ENCODE measurements at regions not wholly inside any gene's neighbourhood (a gene's known extent, or its start where the extent isn't known, plus 50 kb on each side); places are given as distances from the start of the nearest gene placed in this dataset.

DNA sequence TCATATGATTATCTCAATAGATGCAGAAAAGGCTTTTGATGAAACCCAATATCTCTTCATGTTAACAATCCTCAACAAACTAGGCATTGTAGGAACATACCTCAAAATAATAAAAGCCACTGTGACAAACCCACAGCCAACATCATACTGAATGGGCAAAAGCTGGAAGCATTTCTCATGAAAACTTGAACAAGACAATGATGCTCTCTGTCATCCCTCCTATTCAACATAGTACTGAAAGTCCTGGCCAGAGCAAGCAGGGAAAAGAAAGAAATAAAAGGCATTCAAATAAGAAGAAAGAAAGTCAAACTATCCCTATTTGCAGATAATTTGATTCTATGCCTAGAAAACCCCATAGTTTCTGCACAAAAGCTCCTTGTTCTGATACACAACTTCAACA lies 999.2 kb upstream of the GOT2 start:
- ATAC-seq (no peak), FAIRE-seq (no peak), DNase-seq (ENCODE audit: low spot score) (no peak)
- in situ Hi-C loops (cut with HindIII; ENCODE audit: extremely low pct_ligation_motif_present, low pct_unique_long_range_greater_than_20kb) (no loop called here), intact Hi-C loops (cut with micrococcal nuclease; ENCODE audit: unreplicated experiment) (no loop called here)
- Histone ChIP-seq H3K79me2 (ENCODE audit: insufficient read depth, low read length) (no peaks in the 10 kb centered on the region), H3K9ac (ENCODE audit: insufficient read depth, low read depth, low read length) (no peak overlapping the region), H3K4me3 (replicated peaks in 1 of 3; ENCODE audit: insufficient read depth in 1 of 3, low read depth in 2 of 3, low read length in 3 of 3) (no peak overlapping the region), H3K4me2 (ENCODE audit: low read depth, low read length) (no peak overlapping the region), H2AFZ (ENCODE audit: low read length) (no peak overlapping the region), H3K4me1 (ENCODE audit: insufficient read depth, low read length) (no peaks in the 10 kb centered on the region), H3K9me3 (ENCODE audit: low read length) (peaks cover 86% of the 10 kb centered on the region), H4K20me1 (ENCODE audit: insufficient read depth, low read length) (no peaks in the 10 kb centered on the region), H3K36me3 (replicated peaks in 1 of 2; ENCODE audit: control insufficient read depth in 1 of 2, insufficient read depth in 2 of 2, low read length in 2 of 2) (no peaks in the 10 kb centered on the region), H3K27ac (ENCODE audit: extremely low read length, insufficient read depth, low read length) (no peak overlapping the region), H3K27me3 (ENCODE audit: control insufficient read depth in 1 of 2, insufficient read depth in 2 of 2, low read length in 2 of 2) (no peaks in the 10 kb centered on the region)
- no TSS peak for BruUV-seq (replicated peaks)
- TF ChIP-seq MEF2D (CRISPR knock-in tag; IDR thresholded peaks at IDR 0.05) (no peak), ZNF251 (CRISPR knock-in tag; IDR thresholded peaks at IDR 0.05) (no peak), NFKBIZ (CRISPR knock-in tag; IDR thresholded peaks at IDR 0.05) (no peak), ZNF652 (CRISPR knock-in tag; IDR thresholded peaks at IDR 0.05; ENCODE audit: borderline replicate concordance, low read depth) (no peak), ZNF274 (CRISPR knock-in tag; IDR thresholded peaks at IDR 0.05) (no peak), ZNF577 (CRISPR knock-in tag; IDR thresholded peaks at IDR 0.05; ENCODE audit: borderline replicate concordance, low read depth) (no peak), ZNF619 (CRISPR knock-in tag; IDR thresholded peaks at IDR 0.05) (no peak), MYC (CRISPR knock-in tag; IDR thresholded peaks at IDR 0.05; ENCODE audit: borderline replicate concordance) (no peak), FOXP1 (IDR thresholded peaks at IDR 0.05) (no peak), FOXP1 (CRISPR knock-in tag; IDR thresholded peaks at IDR 0.05) (no peak), MTA1 (CRISPR knock-in tag; IDR thresholded peaks at IDR 0.05; ENCODE audit: borderline replicate concordance) (no peak), ZNF101 (CRISPR knock-in tag; IDR thresholded peaks at IDR 0.05; ENCODE audit: borderline replicate concordance, low read depth) (no peak), ZNF629 (CRISPR knock-in tag; conservative IDR thresholded peaks at IDR 0.05) (no peak), ATAD3A (CRISPR knock-in tag; IDR thresholded peaks at IDR 0.05) (no peak), ZNF775 (CRISPR knock-in tag; IDR thresholded peaks at IDR 0.05; ENCODE audit: borderline replicate concordance) (no peak)
- TF ChIP-seq, protein P1, sequence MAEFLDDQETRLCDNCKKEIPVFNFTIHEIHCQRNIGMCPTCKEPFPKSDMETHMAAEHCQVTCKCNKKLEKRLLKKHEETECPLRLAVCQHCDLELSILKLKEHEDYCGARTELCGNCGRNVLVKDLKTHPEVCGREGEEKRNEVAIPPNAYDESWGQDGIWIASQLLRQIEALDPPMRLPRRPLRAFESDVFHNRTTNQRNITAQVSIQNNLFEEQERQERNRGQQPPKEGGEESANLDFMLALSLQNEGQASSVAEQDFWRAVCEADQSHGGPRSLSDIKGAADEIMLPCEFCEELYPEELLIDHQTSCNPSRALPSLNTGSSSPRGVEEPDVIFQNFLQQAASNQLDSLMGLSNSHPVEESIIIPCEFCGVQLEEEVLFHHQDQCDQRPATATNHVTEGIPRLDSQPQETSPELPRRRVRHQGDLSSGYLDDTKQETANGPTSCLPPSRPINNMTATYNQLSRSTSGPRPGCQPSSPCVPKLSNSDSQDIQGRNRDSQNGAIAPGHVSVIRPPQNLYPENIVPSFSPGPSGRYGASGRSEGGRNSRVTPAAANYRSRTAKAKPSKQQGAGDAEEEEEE (CRISPR knock-in tag; IDR thresholded peaks at IDR 0.05; ENCODE audit: borderline replicate concordance): no peak
- TF ChIP-seq, protein P2, sequence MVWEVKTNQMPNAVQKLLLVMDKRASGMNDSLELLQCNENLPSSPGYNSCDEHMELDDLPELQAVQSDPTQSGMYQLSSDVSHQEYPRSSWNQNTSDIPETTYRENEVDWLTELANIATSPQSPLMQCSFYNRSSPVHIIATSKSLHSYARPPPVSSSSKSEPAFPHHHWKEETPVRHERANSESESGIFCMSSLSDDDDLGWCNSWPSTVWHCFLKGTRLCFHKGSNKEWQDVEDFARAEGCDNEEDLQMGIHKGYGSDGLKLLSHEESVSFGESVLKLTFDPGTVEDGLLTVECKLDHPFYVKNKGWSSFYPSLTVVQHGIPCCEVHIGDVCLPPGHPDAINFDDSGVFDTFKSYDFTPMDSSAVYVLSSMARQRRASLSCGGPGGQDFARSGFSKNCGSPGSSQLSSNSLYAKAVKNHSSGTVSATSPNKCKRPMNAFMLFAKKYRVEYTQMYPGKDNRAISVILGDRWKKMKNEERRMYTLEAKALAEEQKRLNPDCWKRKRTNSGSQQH (CRISPR knock-in tag; IDR thresholded peaks at IDR 0.05; ENCODE audit: low read depth): no peak
- TF ChIP-seq, protein P3, sequence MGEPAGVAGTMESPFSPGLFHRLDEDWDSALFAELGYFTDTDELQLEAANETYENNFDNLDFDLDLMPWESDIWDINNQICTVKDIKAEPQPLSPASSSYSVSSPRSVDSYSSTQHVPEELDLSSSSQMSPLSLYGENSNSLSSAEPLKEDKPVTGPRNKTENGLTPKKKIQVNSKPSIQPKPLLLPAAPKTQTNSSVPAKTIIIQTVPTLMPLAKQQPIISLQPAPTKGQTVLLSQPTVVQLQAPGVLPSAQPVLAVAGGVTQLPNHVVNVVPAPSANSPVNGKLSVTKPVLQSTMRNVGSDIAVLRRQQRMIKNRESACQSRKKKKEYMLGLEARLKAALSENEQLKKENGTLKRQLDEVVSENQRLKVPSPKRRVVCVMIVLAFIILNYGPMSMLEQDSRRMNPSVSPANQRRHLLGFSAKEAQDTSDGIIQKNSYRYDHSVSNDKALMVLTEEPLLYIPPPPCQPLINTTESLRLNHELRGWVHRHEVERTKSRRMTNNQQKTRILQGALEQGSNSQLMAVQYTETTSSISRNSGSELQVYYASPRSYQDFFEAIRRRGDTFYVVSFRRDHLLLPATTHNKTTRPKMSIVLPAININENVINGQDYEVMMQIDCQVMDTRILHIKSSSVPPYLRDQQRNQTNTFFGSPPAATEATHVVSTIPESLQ (CRISPR knock-in tag; conservative IDR thresholded peaks at IDR 0.05): no peak
- TF ChIP-seq, protein P4, sequence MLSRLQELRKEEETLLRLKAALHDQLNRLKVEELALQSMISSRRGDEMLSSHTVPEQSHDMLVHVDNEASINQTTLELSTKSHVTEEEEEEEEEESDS (CRISPR knock-in tag; IDR thresholded peaks at IDR 0.05; ENCODE audit: borderline replicate concordance): no peak
- TF ChIP-seq, protein P5, sequence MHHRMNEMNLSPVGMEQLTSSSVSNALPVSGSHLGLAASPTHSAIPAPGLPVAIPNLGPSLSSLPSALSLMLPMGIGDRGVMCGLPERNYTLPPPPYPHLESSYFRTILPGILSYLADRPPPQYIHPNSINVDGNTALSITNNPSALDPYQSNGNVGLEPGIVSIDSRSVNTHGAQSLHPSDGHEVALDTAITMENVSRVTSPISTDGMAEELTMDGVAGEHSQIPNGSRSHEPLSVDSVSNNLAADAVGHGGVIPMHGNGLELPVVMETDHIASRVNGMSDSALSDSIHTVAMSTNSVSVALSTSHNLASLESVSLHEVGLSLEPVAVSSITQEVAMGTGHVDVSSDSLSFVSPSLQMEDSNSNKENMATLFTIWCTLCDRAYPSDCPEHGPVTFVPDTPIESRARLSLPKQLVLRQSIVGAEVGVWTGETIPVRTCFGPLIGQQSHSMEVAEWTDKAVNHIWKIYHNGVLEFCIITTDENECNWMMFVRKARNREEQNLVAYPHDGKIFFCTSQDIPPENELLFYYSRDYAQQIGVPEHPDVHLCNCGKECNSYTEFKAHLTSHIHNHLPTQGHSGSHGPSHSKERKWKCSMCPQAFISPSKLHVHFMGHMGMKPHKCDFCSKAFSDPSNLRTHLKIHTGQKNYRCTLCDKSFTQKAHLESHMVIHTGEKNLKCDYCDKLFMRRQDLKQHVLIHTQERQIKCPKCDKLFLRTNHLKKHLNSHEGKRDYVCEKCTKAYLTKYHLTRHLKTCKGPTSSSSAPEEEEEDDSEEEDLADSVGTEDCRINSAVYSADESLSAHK (CRISPR knock-in tag; IDR thresholded peaks at IDR 0.05; ENCODE audit: borderline replicate concordance): no peak
- ChIA-PET POLR2A (no interaction called here), CTCF (ENCODE audit: low intra/inter-chr PET ratio, low total read pairs) (no interaction called here)

Data from HepG2 (cell line).